Immature natural killer cell (primary cell): ENCODE measurements at regions not wholly inside any gene's neighbourhood (a gene's known extent, or its start where the extent isn't known, plus 50 kb on each side); places are given as distances from the start of the nearest gene placed in this dataset.

Source experiments
- DNase-seq, 3 donors: peaks; one replicate each; pipeline ENCODE4 v3.0.0; 2022; ENCODE audit warnings: mixed read lengths in 1 of 3
- H3K27ac Mint-ChIP-seq, 6 donors: one replicate each; pipeline ENCODE4 v1.8.0; 2020; ENCODE audit warnings: mixed read lengths in 6 of 6, mild to moderate bottlenecking in 5 of 6, inconsistent platforms in 4 of 6, moderate library complexity in 3 of 6
- H3K27me3 Mint-ChIP-seq, 3 donors: one replicate each; pipeline ENCODE4 v1.8.0; 2020 to 2021; ENCODE audit warnings: low read depth in 3 of 3, mild to moderate bottlenecking in 3 of 3, mixed read lengths in 3 of 3, moderate library complexity in 3 of 3, inconsistent platforms in 1 of 3
- H3K36me3 Mint-ChIP-seq, 3 donors: one replicate each; pipeline ENCODE4 v1.8.0; 2020; ENCODE audit warnings: mixed read lengths in 3 of 3, inconsistent platforms in 2 of 3, mild to moderate bottlenecking in 2 of 3
- H3K4me1 Mint-ChIP-seq, 2 donors: one replicate each; pipeline ENCODE4 v1.8.0; 2020; ENCODE audit warnings: inconsistent platforms in 2 of 2, mild to moderate bottlenecking in 2 of 2, mixed read lengths in 2 of 2, moderate library complexity in 1 of 2
- H3K4me3 Mint-ChIP-seq, 5 donors: one replicate each; pipeline ENCODE4 v1.8.0; 2020; ENCODE audit warnings: mild to moderate bottlenecking in 5 of 5, mixed read lengths in 5 of 5, inconsistent platforms in 3 of 5, moderate library complexity in 3 of 5
- H3K9me3 Mint-ChIP-seq, 6 donors: one replicate each; pipeline ENCODE4 v1.8.0; 2020; ENCODE audit warnings: mild to moderate bottlenecking in 6 of 6, mixed read lengths in 6 of 6, inconsistent platforms in 4 of 6, moderate library complexity in 3 of 6

GRCh38 chr7:22628112-22628511, 98.9 kb upstream of the IL6 start:
- Mint-ChIP-seq H3K4me3 (no peak overlapping the region), H3K27me3 (peaks cover 3 to 6% (median 3%) of the 10 kb centered on the region in 3 donors), H3K9me3 (no peaks in the 10 kb centered on the region), H3K27ac (no peak overlapping the region), H3K36me3 (no peaks in the 10 kb centered on the region), H3K4me1 (no peaks in the 10 kb centered on the region)
- DNase-seq: no peak

DNA sequence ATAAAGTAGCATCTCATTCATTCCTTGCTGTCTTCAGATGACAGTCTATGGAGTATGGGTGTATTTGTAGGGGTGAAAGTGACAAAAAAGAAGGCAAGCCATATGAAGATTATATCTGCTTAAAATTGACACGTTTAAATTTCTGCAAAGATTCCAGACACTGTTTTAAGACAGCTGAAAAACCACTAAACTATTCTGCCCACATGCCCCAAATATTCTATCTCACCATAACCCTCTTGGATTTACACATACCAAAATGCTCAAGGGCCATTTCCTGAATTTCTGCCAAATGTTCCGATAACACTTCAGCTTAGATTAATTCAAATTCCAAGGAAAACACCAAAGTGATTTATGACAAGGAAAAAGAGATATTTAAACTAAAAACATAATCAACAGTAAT, 99.9 kb upstream of the IL6 start:
- H3K4me3 Mint-ChIP-seq: no peak overlapping the region
- no peaks in the 10 kb centered on the region for H3K9me3 Mint-ChIP-seq
- peaks cover 3 to 6% (median 6%) of the 10 kb centered on the region in 3 donors for H3K27me3 Mint-ChIP-seq
- H3K36me3 Mint-ChIP-seq: no peaks in the 10 kb centered on the region
- H3K27ac Mint-ChIP-seq: no peak overlapping the region
- no peak for DNase-seq
- H3K4me1 Mint-ChIP-seq: no peaks in the 10 kb centered on the region

- H3K36me3 Mint-ChIP-seq: no peaks in the 10 kb centered on the region
- no peak for DNase-seq
- H3K9me3 Mint-ChIP-seq: no peaks in the 10 kb centered on the region
- H3K4me3 Mint-ChIP-seq: no peak overlapping the region
- no peaks in the 10 kb centered on the region for H3K4me1 Mint-ChIP-seq
- H3K27me3 Mint-ChIP-seq: peaks cover 3 to 6% (median 6%) of the 10 kb centered on the region in 3 donors
- no peak overlapping the region for H3K27ac Mint-ChIP-seq
Measured at GRCh38 chr7:22625251-22625650, 101.7 kb upstream of the IL6 start.

DNA sequence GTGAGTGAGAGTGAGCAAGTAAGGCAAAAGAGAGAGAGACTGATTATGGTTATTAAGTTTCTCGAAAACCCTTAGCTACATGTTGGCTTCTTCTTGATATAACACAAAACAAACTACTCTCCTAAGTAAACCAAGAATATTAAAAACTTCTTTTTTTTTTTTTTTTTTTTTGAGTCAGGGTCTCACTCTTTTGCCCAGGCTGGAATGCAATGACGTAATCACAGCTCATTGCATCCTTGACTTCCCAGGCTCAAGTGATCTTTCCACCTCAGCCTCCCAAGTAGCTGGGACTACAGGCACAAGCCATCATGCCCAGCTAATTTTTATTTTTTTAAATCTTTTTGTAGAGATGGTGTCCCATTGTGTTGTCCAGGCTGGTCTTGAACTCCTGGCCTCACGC, 102.2 kb upstream of the IL6 start:
- Mint-ChIP-seq H3K9me3 (no peaks in the 10 kb centered on the region), H3K4me3 (no peak overlapping the region), H3K4me1 (no peaks in the 10 kb centered on the region), H3K27ac (no peak overlapping the region), H3K27me3 (peaks cover 3 to 6% (median 6%) of the 10 kb centered on the region in 3 donors), H3K36me3 (no peaks in the 10 kb centered on the region)
- no peak for DNase-seq

GRCh38 chr7:22622116-22622785, 104.7 kb upstream of the IL6 start:
- DNase-seq: no peak
- peaks cover 0 to 6% (median 4%) of the 10 kb centered on the region in 3 donors for H3K27me3 Mint-ChIP-seq
- no peak overlapping the region for H3K27ac Mint-ChIP-seq
- H3K4me3 Mint-ChIP-seq: no peak overlapping the region
- no peaks in the 10 kb centered on the region for H3K36me3 Mint-ChIP-seq
- H3K9me3 Mint-ChIP-seq: peaks cover 0 to 16% (median 9%) of the 10 kb centered on the region in 6 donors
- H3K4me1 Mint-ChIP-seq: no peaks in the 10 kb centered on the region

GRCh38 chr7:22618528-22618927, 108.5 kb upstream of the IL6 start:
- H3K27me3 Mint-ChIP-seq: peaks cover 0 to 8% (median 0%) of the 10 kb centered on the region in 3 donors
- H3K36me3 Mint-ChIP-seq: no peaks in the 10 kb centered on the region
- H3K4me3 Mint-ChIP-seq: no peak overlapping the region

DNA sequence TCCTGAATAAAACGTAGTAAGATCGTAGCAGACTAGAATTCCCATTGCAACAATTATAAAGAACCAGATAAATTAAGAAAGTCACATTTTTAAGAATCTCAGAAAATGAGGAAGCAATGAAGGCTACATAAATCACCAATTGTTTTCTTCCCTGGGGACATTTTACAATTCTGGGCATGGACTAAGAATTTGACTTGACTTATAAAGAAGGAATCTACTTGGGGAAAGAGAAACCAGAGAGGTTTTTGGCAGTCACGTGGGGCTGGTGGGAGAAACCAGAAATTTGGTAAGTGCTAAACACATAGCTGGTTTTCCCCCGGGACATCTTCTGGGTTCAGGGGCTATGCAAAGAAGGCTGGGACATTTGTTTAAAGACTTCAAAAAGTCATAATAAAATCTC, 109.8 kb upstream of the IL6 start:
- Mint-ChIP-seq H3K4me1 (no peaks in the 10 kb centered on the region), H3K4me3 (no peak overlapping the region), H3K27me3 (peaks cover 0 to 5% (median 0%) of the 10 kb centered on the region in 3 donors), H3K9me3 (peaks cover 0 to 25% (median 9%) of the 10 kb centered on the region in 6 donors), H3K27ac (no peak overlapping the region), H3K36me3 (no peaks in the 10 kb centered on the region)
- DNase-seq: no peak

More at GRCh38 chr7:22618528-22618927, 108.5 kb upstream of the IL6 start:
- peaks cover 0 to 25% (median 9%) of the 10 kb centered on the region in 6 donors for H3K9me3 Mint-ChIP-seq
- DNase-seq: no peak
- no peaks in the 10 kb centered on the region for H3K4me1 Mint-ChIP-seq
- H3K27ac Mint-ChIP-seq: no peak overlapping the region

GRCh38 chr7:22613496-22613895, 113.5 kb upstream of the IL6 start:
- Mint-ChIP-seq H3K36me3 (no peaks in the 10 kb centered on the region), H3K27me3 (peaks cover 2 to 9% (median 2%) of the 10 kb centered on the region in 3 donors), H3K4me1 (no peaks in the 10 kb centered on the region), H3K4me3 (no peak overlapping the region), H3K9me3 (peaks cover 0 to 25% (median 9%) of the 10 kb centered on the region in 6 donors), H3K27ac (no peak overlapping the region)
- DNase-seq: no peak

DNA sequence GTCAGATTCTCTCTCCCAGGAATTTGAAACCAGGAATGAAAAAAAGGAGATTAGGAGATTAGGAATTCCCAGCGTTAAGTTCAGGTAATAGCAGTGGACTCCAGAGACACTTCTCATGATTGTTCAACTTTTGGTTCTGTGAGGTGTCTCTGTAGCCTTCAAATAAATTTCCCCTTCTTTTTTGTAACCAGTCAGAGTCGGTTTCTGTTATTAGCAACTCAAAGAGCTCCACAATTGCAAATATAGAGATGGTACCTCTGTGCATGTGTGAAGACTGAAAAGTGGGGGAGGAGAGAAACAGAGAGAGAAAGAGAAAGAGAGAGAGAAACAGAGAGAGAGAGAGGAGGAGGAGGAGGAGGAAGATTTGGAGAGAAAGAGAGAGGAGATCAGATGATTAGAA, 112.8 kb upstream of the STEAP1B start:
- no peak overlapping the region for H3K27ac Mint-ChIP-seq
- peaks cover 2 to 9% (median 2%) of the 10 kb centered on the region in 3 donors for H3K27me3 Mint-ChIP-seq

DNA sequence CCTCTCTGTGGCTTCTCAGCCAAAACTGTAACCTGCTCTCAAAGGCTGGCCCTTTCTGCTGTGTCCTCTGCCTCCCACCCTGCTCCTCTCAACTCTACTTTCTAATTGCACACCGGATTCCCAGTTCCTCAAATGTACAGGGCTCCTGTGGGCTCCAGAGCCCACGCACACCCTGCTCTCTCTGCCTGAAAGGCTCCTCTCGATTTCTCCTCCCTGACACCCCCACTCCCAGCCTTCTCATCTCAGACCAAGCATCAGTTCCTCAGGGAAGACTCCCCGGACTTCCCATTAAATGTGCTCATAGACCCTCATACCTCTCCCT, 111.7 kb upstream of the STEAP1B start:
- Mint-ChIP-seq H3K4me1 (no peaks in the 10 kb centered on the region), H3K27me3 (peaks cover 2 to 9% (median 2%) of the 10 kb centered on the region in 3 donors), H3K36me3 (no peaks in the 10 kb centered on the region), H3K4me3 (no peak overlapping the region), H3K27ac (no peak overlapping the region), H3K9me3 (peaks cover 0 to 7% (median under 1%) of the 10 kb centered on the region in 6 donors)
- DNase-seq: no peak

More for the DNA sequence above, 112.8 kb upstream of the STEAP1B start:
- H3K9me3 Mint-ChIP-seq: peaks cover 0 to 18% (median 5%) of the 10 kb centered on the region in 6 donors
- no peaks in the 10 kb centered on the region for H3K36me3 Mint-ChIP-seq
- H3K4me3 Mint-ChIP-seq: no peak overlapping the region
- no peaks in the 10 kb centered on the region for H3K4me1 Mint-ChIP-seq
- no peak for DNase-seq

- Mint-ChIP-seq H3K9me3 (peaks cover 0 to 5% (median 0%) of the 10 kb centered on the region in 6 donors), H3K4me1 (no peaks in the 10 kb centered on the region), H3K4me3 (no peak overlapping the region), H3K36me3 (no peaks in the 10 kb centered on the region), H3K27me3 (peaks cover 2 to 9% (median 2%) of the 10 kb centered on the region in 3 donors), H3K27ac (no peak overlapping the region)
- DNase-seq: no peak
Measured at GRCh38 chr7:22610951-22611757, 111.2 kb upstream of the STEAP1B start.

DNA sequence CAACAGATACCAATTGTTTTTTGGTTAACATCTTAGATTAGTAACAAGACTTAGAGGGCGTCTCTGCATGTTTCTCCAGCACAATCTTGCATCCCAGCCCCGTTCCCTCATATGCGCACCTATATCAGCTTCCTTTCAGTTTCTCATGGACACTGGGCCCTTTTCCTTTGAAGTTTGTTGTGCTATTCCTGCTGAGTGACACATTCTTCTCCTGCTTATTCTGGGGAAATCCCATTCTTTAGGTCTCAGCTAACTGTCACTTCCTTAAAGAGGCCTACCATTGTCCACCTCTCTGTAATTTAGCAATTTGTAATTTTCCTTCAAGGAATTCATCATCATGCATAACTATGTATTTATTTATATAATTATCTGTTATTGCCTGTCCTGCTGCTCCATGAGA, 110.3 kb upstream of the STEAP1B start:
- H3K4me1 Mint-ChIP-seq: no peaks in the 10 kb centered on the region
- H3K36me3 Mint-ChIP-seq: no peaks in the 10 kb centered on the region
- no peak for DNase-seq
- H3K27me3 Mint-ChIP-seq: peaks cover 2 to 6% (median 2%) of the 10 kb centered on the region in 3 donors
- H3K9me3 Mint-ChIP-seq: peaks cover 0 to 2% (median 0%) of the 10 kb centered on the region in 6 donors
- H3K27ac Mint-ChIP-seq: no peak overlapping the region
- no peak overlapping the region for H3K4me3 Mint-ChIP-seq

- Mint-ChIP-seq H3K4me1 (no peaks in the 10 kb centered on the region), H3K27me3 (peaks cover 2 to 12% (median 2%) of the 10 kb centered on the region in 3 donors), H3K9me3 (no peaks in the 10 kb centered on the region), H3K36me3 (no peaks in the 10 kb centered on the region), H3K27ac (no peak overlapping the region), H3K4me3 (no peak overlapping the region)
- DNase-seq: no peak
Measured at GRCh38 chr7:22607180-22607579, 107.2 kb upstream of the STEAP1B start.

GRCh38 chr7:22604246-22604645, 104.3 kb upstream of the STEAP1B start:
- H3K4me3 Mint-ChIP-seq: no peak overlapping the region
- H3K27me3 Mint-ChIP-seq: peaks cover 0 to 10% (median 2%) of the 10 kb centered on the region in 3 donors
- no peaks in the 10 kb centered on the region for H3K36me3 Mint-ChIP-seq
- no peak for DNase-seq
- no peak overlapping the region for H3K27ac Mint-ChIP-seq
- no peaks in the 10 kb centered on the region for H3K4me1 Mint-ChIP-seq
- H3K9me3 Mint-ChIP-seq: no peaks in the 10 kb centered on the region
